ENCODE measurements at regions not wholly inside any gene's neighbourhood (a gene's known extent, or its start where the extent isn't known, plus 50 kb on each side); places are given as distances from the start of the nearest gene placed in this dataset.

DNA sequence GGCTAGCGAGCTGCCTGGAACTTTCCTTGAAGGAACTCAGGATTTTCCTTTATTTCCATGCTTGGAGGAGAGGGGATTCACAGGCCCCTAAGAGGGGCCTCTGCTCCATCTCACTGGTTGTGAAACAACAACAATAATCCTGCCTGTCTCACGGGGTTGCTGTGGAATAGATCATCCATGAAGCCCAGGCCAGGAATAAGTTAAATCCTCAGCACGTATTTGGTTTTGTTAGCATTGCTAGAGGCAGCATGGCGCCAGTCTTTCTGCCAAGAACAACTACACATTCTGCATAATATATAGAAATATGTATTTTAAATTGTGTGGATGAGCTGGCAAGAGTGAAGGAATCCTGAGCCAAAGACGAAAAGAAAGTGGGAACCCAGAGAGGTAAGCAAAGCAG, 80.8 kb upstream of the L3MBTL4 start:
- TF ChIP-seq YY1 (IDR thresholded peaks at IDR 0.05; ENCODE audit: insufficient read depth, insufficient read length) (no peak), SUZ12 (IDR thresholded peaks at IDR 0.05; ENCODE audit: extremely low read depth, insufficient read depth, insufficient read length) (no peak), ZNF274 (IDR thresholded peaks at IDR 0.05; ENCODE audit: low read depth, low read length) (no peak)

Measured in NT2/D1 (cell line).